NCI-H69 (cell line): ENCODE measurements at regions not wholly inside any gene's neighbourhood (a gene's known extent, or its start where the extent isn't known, plus 50 kb on each side); places are given as distances from the start of the nearest gene placed in this dataset.
"Not testable (repeated sequence)": the region's sequence is repeated elsewhere in the genome, so short reads cannot be mapped to it uniquely, and the experiment has no call there.

Experiments used
- DNase-seq: peaks from one replicate; lab custom pipeline; 2025; lab: John Stamatoyannopoulos, UW

- DNase-seq: not testable (repeated sequence)
These were observed 123.0 kb upstream of the ARHGEF3 start for GRCh38 chr3:56924700-56925099.

GRCh38 chr3:56923526-56924224 lies 121.9 kb upstream of the ARHGEF3 start:
- DNase-seq: peak; percentile 45

- no peak for DNase-seq
These were observed 120.1 kb upstream of the ARHGEF3 start for GRCh38 chr3:56921573-56922453.

- no peak for DNase-seq
These were observed 118.0 kb upstream of the ARHGEF3 start for GRCh38 chr3:56919797-56920195.

- no peak for DNase-seq
These were observed 117.5 kb upstream of the ARHGEF3 start for GRCh38 chr3:56919137-56919796.

- DNase-seq: no peak
These were observed 116.4 kb upstream of the ARHGEF3 start for GRCh38 chr3:56918111-56918568.

GRCh38 chr3:56917361-56918110 lies 115.8 kb upstream of the ARHGEF3 start:
- DNase-seq: peak; percentile 30

- no peak for DNase-seq
These were observed 115.1 kb upstream of the ARHGEF3 start for GRCh38 chr3:56916716-56917360.

- peak; percentile 67 for DNase-seq
These were observed 114.3 kb upstream of the ARHGEF3 start for GRCh38 chr3:56915966-56916586.

GRCh38 chr3:56914646-56915045 lies 112.9 kb upstream of the ARHGEF3 start:
- no peak for DNase-seq

- DNase-seq: no peak
These were observed 109.6 kb upstream of the ARHGEF3 start for GRCh38 chr3:56911363-56911762.

GRCh38 chr3:56909349-56909748 lies 107.6 kb upstream of the ARHGEF3 start:
- no peak for DNase-seq

GRCh38 chr3:56908004-56908403 lies 106.3 kb upstream of the ARHGEF3 start:
- DNase-seq: no peak

GRCh38 chr3:56904552-56905215 lies 102.9 kb upstream of the ARHGEF3 start:
- DNase-seq: no peak

GRCh38 chr3:56903231-56903782 lies 101.6 kb upstream of the ARHGEF3 start:
- DNase-seq: no peak

GRCh38 chr3:56902468-56903160 lies 100.9 kb upstream of the ARHGEF3 start:
- no peak for DNase-seq

- no peak for DNase-seq
These were observed 99.1 kb upstream of the ARHGEF3 start for GRCh38 chr3:56900801-56901200.

- DNase-seq: no peak
These were observed 98.1 kb upstream of the ARHGEF3 start for GRCh38 chr3:56899851-56900250.

- DNase-seq: no peak
These were observed 97.3 kb upstream of the ARHGEF3 start for GRCh38 chr3:56899078-56899477.
